WI38 (cell line): ENCODE measurements at regions not wholly inside any gene's neighbourhood (a gene's known extent, or its start where the extent isn't known, plus 50 kb on each side); places are given as distances from the start of the nearest gene placed in this dataset.

ENCODE experiments used
- H3K4me3 ChIP-seq: 2 replicates; pipeline ENCODE4 v1.5.1; 2011; ENCODE audit warnings: low read depth, mild to moderate bottlenecking, control low read depth, low read length
- CTCF ChIP-seq: IDR thresholded peaks from 2 replicates; pipeline ENCODE4 v1.5.1; 2012; ENCODE audit warnings: low read depth, mild to moderate bottlenecking, control low read depth, low read length

DNA sequence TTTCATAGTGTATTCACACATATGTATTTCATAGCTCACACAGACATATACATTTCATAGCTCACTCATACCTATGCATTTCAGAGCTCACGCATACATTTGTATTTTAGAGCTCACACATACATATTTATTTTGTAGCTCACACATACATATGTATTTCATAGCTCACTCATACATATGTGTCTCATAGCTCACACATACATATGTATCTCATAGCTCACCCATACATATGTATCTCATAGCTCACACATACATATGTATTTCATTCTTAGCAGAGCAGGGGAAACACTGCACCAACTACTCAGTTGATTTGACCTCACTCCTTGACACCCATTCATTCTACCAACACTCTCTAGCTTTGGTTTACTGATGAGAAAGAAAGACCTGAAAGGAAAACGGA is 713.6 kb downstream of the QKI start:
- H3K4me3 ChIP-seq = no peak overlapping the region
- TF ChIP-seq CTCF = no peak

GRCh38 chr6:164124986-164125385 is 710.5 kb downstream of the QKI start:
- no peak overlapping the region for H3K4me3 ChIP-seq
- TF ChIP-seq CTCF = no peak

DNA sequence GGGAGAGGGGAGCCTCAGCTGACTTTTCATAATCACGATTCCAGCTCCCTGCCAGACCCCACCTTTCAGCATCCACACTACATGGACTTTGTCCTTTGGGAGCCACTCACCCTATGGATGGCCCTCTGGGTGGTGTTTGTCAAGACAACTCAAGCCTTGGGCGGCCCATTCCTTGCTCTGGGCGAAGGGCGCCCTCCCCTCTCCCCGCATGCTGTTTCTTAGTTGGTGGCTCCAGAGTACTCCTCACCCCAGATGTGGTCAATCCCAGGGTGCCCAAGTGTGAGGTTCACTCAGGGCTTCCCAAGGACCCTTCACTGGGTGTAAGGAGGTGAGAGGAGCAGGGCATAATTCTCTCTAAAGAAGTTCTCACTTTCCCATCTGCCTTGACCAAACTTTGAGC is 710.0 kb downstream of the QKI start:
- TF ChIP-seq CTCF = no peak
- H3K4me3 ChIP-seq = no peak overlapping the region

GRCh38 chr6:164122109-164122508 is 707.6 kb downstream of the QKI start:
- no peak overlapping the region for H3K4me3 ChIP-seq
- TF ChIP-seq CTCF = no peak

- H3K4me3 ChIP-seq = no peak overlapping the region
- no peak for TF ChIP-seq CTCF
Observed at GRCh38 chr6:164121527-164121926, 707.0 kb downstream of the QKI start.

- no peak for TF ChIP-seq CTCF
- no peak overlapping the region for H3K4me3 ChIP-seq
Observed at GRCh38 chr6:164114651-164115050, 700.1 kb downstream of the QKI start.

DNA sequence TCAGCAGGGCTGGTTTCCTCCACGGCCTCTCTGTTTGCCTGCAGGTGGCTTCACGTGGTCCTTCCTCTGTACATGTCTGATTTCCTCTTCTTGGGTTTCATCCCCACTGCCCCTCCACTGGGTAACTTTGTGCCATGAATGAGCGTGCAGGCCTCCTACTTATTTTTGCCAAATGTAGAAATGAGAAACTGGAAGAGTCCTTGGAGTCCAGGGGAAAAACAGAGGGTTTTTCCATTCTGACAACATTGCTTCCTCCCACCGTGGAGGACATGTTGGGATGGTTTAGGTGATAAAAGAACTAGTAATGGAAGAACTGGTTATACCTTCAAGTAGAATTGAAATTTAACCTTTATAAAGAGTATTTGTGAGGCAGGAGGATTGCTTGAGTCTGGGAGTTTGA is 699.5 kb downstream of the QKI start:
- no peak overlapping the region for H3K4me3 ChIP-seq
- no peak for TF ChIP-seq CTCF
